SK-N-SH (cell line): ENCODE measurements at regions not wholly inside any gene's neighbourhood (a gene's known extent, or its start where the extent isn't known, plus 50 kb on each side); places are given as distances from the start of the nearest gene placed in this dataset.

Source experiments
- CTCF ChIA-PET: fragments of 300-600, 350-600 bp; formaldehyde crosslinking; extraction: SDS; loops from one replicate; lab custom pipeline; 2021; lab: Yijun Ruan, JAX
- POLR2A ChIA-PET: fragments of 350-600 bp; sonication (Branson Sonifier 250); formaldehyde crosslinking; extraction: SDS; loops from one replicate; lab custom pipeline; 2020; ENCODE audit warnings: antibody characterized with exemption, inconsistent platforms; lab: Yijun Ruan, JAX
- DNase-seq: peaks from one replicate; pipeline ENCODE4 v3.0.0; 2012
- H2AFZ ChIP-seq: fragments of 200-600 bp; sonication (generic); 2 replicates; pipeline ENCODE4 v1.8.1; 2016; ENCODE audit warnings: antibody characterized with exemption, mild to moderate bottlenecking, low read depth
- H3F3A ChIP-seq: fragments of 200-600 bp; sonication (generic); replicated peaks from 2 replicates; pipeline ENCODE3; 2016; ENCODE audit warnings: antibody characterized with exemption, mild to moderate bottlenecking; ENCODE audit not compliant: insufficient read depth
- H3K27ac ChIP-seq, 2 experiments: fragments of 200-500 bp in 1 of 2; fragments of 200-600 bp in 1 of 2; sonication (Bioruptor generic) in 1 of 2; sonication (generic), shearing (Covaris generic) in 1 of 2; 2 replicates each; pipeline versions ENCODE4 v1.5.1 to v1.6.1; 2014 to 2016; ENCODE audit warnings: low read depth in 2 of 2, inconsistent platforms in 1 of 2, low read length in 1 of 2, mild to moderate bottlenecking in 1 of 2, mixed read lengths in 1 of 2
- H3K27me3 ChIP-seq: fragments of 200-600 bp; sonication (generic), shearing (Covaris generic); 2 replicates; pipeline ENCODE4 v1.6.1; 2016; ENCODE audit warnings: mixed run types; ENCODE audit not compliant: insufficient read depth
- H3K36me3 ChIP-seq, 2 experiments: fragments of 200-500 bp in 1 of 2; fragments of 200-600 bp in 1 of 2; sonication (Bioruptor generic) in 1 of 2; sonication (generic) in 1 of 2; replicated peaks in 1 of 2; 2 replicates each; pipeline versions ENCODE3 to v1.5.1; 2014 to 2016; ENCODE audit warnings: low read length in 1 of 2, mild to moderate bottlenecking in 1 of 2; ENCODE audit not compliant: insufficient read depth in 2 of 2, control insufficient read depth in 1 of 2
- H3K4me1 ChIP-seq, 2 experiments: fragments of 200-500 bp in 1 of 2; fragments of 200-600 bp in 1 of 2; sonication (Bioruptor generic) in 1 of 2; sonication (generic), shearing (Covaris generic) in 1 of 2; 2 replicates each; pipeline versions ENCODE4 v1.5.1 to v1.6.1; 2014 to 2016; ENCODE audit warnings: low read depth in 1 of 2, low read length in 1 of 2, mixed run types in 1 of 2; ENCODE audit not compliant: insufficient read depth in 2 of 2, control insufficient read depth in 1 of 2
- H3K4me2 ChIP-seq: fragments of 200-600 bp; sonication (generic), shearing (Covaris generic); 2 replicates; pipeline ENCODE4 v1.6.1; 2017; ENCODE audit warnings: mixed run types
- H3K4me3 ChIP-seq, 2 experiments: fragments of 200-500 bp in 1 of 2; fragments of 200-600 bp in 1 of 2; sonication (Bioruptor generic) in 1 of 2; sonication (generic), shearing (Covaris generic) in 1 of 2; 2 replicates each; pipeline versions ENCODE4 v1.5.1 to v1.8.1; 2014 to 2016; ENCODE audit warnings: low read depth in 2 of 2, inconsistent platforms in 1 of 2, low read length in 1 of 2, mild to moderate bottlenecking in 1 of 2, mixed read lengths in 1 of 2, moderate library complexity in 1 of 2
- H3K79me2 ChIP-seq: fragments of 200-600 bp; sonication (generic); 2 replicates; pipeline ENCODE4 v1.8.1; 2017; ENCODE audit warnings: mild to moderate bottlenecking; ENCODE audit not compliant: insufficient read depth
- H3K9ac ChIP-seq: fragments of 200-600 bp; sonication (generic); 2 replicates; pipeline ENCODE4 v1.6.1; 2017; ENCODE audit warnings: mixed run types
- H3K9me2 ChIP-seq: fragments of 200-600 bp; sonication (generic); 2 replicates; pipeline ENCODE4 v1.6.1; 2017; ENCODE audit warnings: mixed run types
- H3K9me3 ChIP-seq: fragments of 200-600 bp; sonication (generic); 2 replicates; pipeline ENCODE4 v1.6.1; 2017; ENCODE audit warnings: mixed run types, mild to moderate bottlenecking, moderate library complexity
- H4K20me1 ChIP-seq: fragments of 200-600 bp; sonication (generic); 2 replicates; pipeline ENCODE4 v1.6.1; 2017; ENCODE audit warnings: mild to moderate bottlenecking, mixed run types; ENCODE audit not compliant: insufficient read depth
- CHD2 ChIP-seq: fragments of 150-350 bp; IDR thresholded peaks from 2 replicates; pipeline ENCODE4 v1.6.1; 2018; ENCODE audit warnings: low read length; ENCODE audit not compliant: partially characterized antibody
- EP300 ChIP-seq, 2 experiments: IDR thresholded peaks; 2 replicates each; pipeline versions ENCODE4 v1.4.0 to v1.6.1; 2012; ENCODE audit warnings: borderline replicate concordance in 1 of 2, low read depth in 1 of 2, low read length in 1 of 2
- MAX ChIP-seq: IDR thresholded peaks from 2 replicates; pipeline ENCODE4 v1.4.0; 2012; ENCODE audit warnings: low read depth
- NFIC ChIP-seq: IDR thresholded peaks from 2 replicates; pipeline ENCODE4 v1.4.0; 2012; ENCODE audit warnings: borderline replicate concordance
- NRF1 ChIP-seq: IDR thresholded peaks from 2 replicates; pipeline ENCODE4 v1.6.1; 2012; ENCODE audit warnings: low read depth, mild to moderate bottlenecking, low read length
- PBX3 ChIP-seq: IDR thresholded peaks from 2 replicates; pipeline ENCODE4; 2012
- RAD21 ChIP-seq: IDR thresholded peaks from 2 replicates; pipeline ENCODE4 v1.6.1; 2012; ENCODE audit warnings: mild to moderate bottlenecking, low read length
- RXRA ChIP-seq: IDR thresholded peaks from 2 replicates; pipeline ENCODE4 v1.4.0; 2012; ENCODE audit warnings: low read depth, mild to moderate bottlenecking, borderline replicate concordance
- SIN3A ChIP-seq: IDR thresholded peaks from 2 replicates; pipeline ENCODE4 v1.6.1; 2012; ENCODE audit warnings: low read depth, mild to moderate bottlenecking, low read length, moderate library complexity, borderline replicate concordance
- TCF12 ChIP-seq: IDR thresholded peaks from 2 replicates; pipeline ENCODE4 v1.4.0; 2012
- TEAD4 ChIP-seq: IDR thresholded peaks from 2 replicates; pipeline ENCODE4 v1.4.0; 2012; ENCODE audit warnings: mild to moderate bottlenecking, borderline replicate concordance; ENCODE audit not compliant: insufficient read depth
- USF1 ChIP-seq: IDR thresholded peaks from 2 replicates; pipeline ENCODE4 v1.4.0; 2012; ENCODE audit warnings: low read depth, borderline replicate concordance
- ZBTB33 ChIP-seq: IDR thresholded peaks from 2 replicates; pipeline ENCODE4 v1.4.0; 2012; ENCODE audit warnings: low read depth, borderline replicate concordance
- WGBS: methylation state at CpG from one replicate; pipeline ENCODE4 v1.1.6; 2017; ENCODE audit warnings: low lambda C conversion rate; 5-methylcytosine and 5-hydroxymethylcytosine counted together
- TF ChIP-seq, protein P1 (sequence below): fragments of 200-600 bp; sonication (generic); IDR thresholded peaks from 2 replicates; pipeline ENCODE4 v1.6.1; 2017; ENCODE audit warnings: antibody characterized with exemption, mild to moderate bottlenecking, moderate library complexity

DNA sequence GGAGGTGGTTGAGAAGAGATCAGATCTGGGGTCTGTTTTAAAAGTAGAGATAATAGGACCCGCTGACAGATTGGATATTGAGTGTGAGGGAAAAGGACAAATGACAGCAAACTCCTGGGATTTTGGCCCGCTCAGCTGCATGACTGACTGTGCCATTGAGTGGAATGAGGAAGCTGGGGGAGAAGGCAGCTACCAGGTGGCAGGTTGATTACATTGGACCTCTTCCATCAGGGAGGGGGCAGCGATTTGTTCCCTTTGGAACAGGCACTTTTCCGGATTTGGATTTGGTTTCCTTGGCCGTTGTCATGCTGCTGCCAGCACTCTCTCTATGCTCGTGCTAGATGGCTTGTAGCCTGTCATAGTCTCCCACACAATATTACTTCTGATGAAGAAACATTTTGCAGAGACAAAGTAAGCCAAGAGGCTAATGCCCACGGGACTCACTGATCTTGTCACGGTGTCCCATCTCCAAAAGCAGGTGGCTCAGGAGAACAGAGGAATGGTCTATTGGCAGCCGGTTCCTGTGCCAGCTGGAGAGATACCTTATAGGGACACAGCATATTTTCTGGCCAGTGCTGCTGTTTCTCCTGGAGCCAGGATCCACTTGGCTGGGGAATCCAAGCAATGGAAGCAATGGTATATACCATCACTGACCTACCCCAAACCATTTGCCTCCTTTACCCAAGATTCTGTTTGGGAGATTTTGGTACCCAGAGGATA lies 69.1 kb upstream of the WAC start:
- Histone ChIP-seq H3K36me3 (no peaks in the 10 kb centered on the region), H3K9me3 (no peaks in the 10 kb centered on the region), H2AFZ (no peak overlapping the region), H3K9ac (no peak overlapping the region), H3K27me3 (no peaks in the 10 kb centered on the region), H3K27ac (no peak overlapping the region), H3K4me3 (no peak overlapping the region), H3K4me1 (peaks cover 0 to 5% of the 10 kb centered on the region in 2 experiments; a peak in 1 of 4 replicates), H3F3A (no peaks in the 10 kb centered on the region), H3K79me2 (no peaks in the 10 kb centered on the region), H3K4me2 (no peak overlapping the region), H4K20me1 (no peaks in the 10 kb centered on the region), H3K9me2 (no peaks in the 10 kb centered on the region; the same call in 1 of the 2 replicates)
- ChIA-PET POLR2A (no interaction called here), CTCF (no interaction called here)
- TF ChIP-seq MAX, result no peak
- no peak for TF ChIP-seq NFIC
- TF ChIP-seq RAD21, result no peak
- TF ChIP-seq CHD2, result no peak
- TF ChIP-seq EP300 (IDR thresholded peaks at IDR 0.05; ENCODE audit: borderline replicate concordance in 1 of 2, low read depth in 1 of 2, low read length in 1 of 2), result no peak
- TF ChIP-seq USF1, result no peak
- DNase-seq, result no peak
- 49% methylated on average over 9 of the region's 9 CpGs for WGBS

DNA sequence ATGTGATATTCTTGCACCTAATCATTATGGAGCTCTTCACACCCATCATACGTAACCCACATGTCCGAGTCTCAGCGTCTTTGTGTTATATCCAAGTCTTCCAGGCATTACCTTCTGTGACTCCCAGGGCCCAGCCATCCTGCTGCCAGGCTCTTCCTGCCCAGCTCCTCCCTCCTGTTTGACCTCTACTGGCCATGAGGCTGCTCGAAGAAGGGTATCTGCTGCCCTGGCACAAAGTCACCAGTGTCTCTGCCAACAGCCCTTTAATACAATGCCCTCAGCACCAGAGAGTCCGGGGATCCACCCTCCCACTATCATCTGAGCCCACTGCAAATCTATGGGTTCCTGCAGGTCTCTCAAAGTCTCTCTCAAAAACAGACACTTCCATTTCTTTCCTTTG lies 65.3 kb upstream of the WAC start:
- Histone ChIP-seq H3F3A (no peaks in the 10 kb centered on the region), H3K9ac (no peak overlapping the region), H3K27me3 (no peaks in the 10 kb centered on the region), H3K9me2 (no peaks in the 10 kb centered on the region), H3K4me3 (no peak overlapping the region), H3K27ac (no peak overlapping the region; a peak in 1 of 4 replicates), H4K20me1 (no peaks in the 10 kb centered on the region), H3K4me1 (peaks cover 0 to 19% of the 10 kb centered on the region in 2 experiments; a peak in 2 of 4 replicates), H2AFZ (no peak overlapping the region), H3K36me3 (no peaks in the 10 kb centered on the region), H3K9me3 (no peaks in the 10 kb centered on the region), H3K79me2 (no peaks in the 10 kb centered on the region), H3K4me2 (no peak overlapping the region)
- DNase-seq, result no peak
- TF ChIP-seq TCF12 (no peak), RXRA (no peak), SIN3A (no peak), EP300 (IDR thresholded peaks at IDR 0.05; ENCODE audit: borderline replicate concordance in 1 of 2, low read depth in 1 of 2, low read length in 1 of 2) (no peak), NFIC (no peak), USF1 (no peak), ZBTB33 (no peak), TEAD4 (no peak), PBX3 (no peak), MAX (no peak), NRF1 (no peak)
- TF ChIP-seq, protein P1, sequence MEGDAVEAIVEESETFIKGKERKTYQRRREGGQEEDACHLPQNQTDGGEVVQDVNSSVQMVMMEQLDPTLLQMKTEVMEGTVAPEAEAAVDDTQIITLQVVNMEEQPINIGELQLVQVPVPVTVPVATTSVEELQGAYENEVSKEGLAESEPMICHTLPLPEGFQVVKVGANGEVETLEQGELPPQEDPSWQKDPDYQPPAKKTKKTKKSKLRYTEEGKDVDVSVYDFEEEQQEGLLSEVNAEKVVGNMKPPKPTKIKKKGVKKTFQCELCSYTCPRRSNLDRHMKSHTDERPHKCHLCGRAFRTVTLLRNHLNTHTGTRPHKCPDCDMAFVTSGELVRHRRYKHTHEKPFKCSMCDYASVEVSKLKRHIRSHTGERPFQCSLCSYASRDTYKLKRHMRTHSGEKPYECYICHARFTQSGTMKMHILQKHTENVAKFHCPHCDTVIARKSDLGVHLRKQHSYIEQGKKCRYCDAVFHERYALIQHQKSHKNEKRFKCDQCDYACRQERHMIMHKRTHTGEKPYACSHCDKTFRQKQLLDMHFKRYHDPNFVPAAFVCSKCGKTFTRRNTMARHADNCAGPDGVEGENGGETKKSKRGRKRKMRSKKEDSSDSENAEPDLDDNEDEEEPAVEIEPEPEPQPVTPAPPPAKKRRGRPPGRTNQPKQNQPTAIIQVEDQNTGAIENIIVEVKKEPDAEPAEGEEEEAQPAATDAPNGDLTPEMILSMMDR, result no peak
- CTCF ChIA-PET, result interaction anchor here (1.3 kb wide), 1 partner anchor 11 kb away, joined by 3 read pairs; no protein-coding TSS in a partner anchor
- WGBS, result 66% methylated on average over 5 of the region's 5 CpGs
- POLR2A ChIA-PET, result no interaction called here
